ENCODE measurements at regions not wholly inside any gene's neighbourhood (a gene's known extent, or its start where the extent isn't known, plus 50 kb on each side); places are given as distances from the start of the nearest gene placed in this dataset.

DNA sequence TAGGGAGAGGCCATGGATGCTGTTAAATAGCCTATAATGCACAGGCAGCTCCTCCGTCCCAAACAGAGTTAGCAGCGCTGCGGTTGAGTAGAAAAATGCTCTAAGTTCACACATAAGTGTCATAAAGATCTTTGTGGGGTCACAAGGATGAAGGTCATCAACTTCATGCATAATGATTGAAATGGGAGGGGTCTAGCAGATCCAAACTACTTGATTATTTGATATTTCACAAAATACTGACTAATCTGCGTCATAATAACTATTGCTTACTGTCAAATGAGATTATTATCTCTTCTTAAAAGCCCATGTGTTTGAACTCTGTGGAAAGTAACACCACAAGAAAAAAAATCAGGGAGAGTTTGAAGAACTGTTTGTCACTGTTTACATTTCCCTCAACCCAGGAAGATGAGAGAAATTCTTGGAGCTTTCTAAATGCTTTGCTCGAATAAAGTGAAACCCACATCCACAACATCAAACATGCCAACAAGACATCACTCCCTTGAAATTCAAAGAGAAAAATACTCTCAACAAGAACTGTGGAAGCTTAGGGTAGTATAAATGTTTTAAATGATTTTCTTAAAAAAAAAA lies 50.5 kb upstream of the CREB1 start:
- no peak for TF ChIP-seq CTCF (IDR thresholded peaks at IDR 0.05; ENCODE audit: poor library complexity, severe bottlenecking)
- TF ChIP-seq POLR2AphosphoS5 (IDR thresholded peaks at IDR 0.05) = no peak
- no peak for TF ChIP-seq SMC3 (conservative IDR thresholded peaks at IDR 0.05; ENCODE audit: poor library complexity)
- no peak for TF ChIP-seq EP300 (conservative IDR thresholded peaks at IDR 0.05; ENCODE audit: poor library complexity, severe bottlenecking)
- no peak for TF ChIP-seq MXI1 (conservative IDR thresholded peaks at IDR 0.05; ENCODE audit: poor library complexity, severe bottlenecking)
- TF ChIP-seq EZH2 (IDR thresholded peaks at IDR 0.05; ENCODE audit: borderline replicate concordance, insufficient read depth, low read length, poor library complexity, severe bottlenecking) = no peak
- TF ChIP-seq, protein P1, sequence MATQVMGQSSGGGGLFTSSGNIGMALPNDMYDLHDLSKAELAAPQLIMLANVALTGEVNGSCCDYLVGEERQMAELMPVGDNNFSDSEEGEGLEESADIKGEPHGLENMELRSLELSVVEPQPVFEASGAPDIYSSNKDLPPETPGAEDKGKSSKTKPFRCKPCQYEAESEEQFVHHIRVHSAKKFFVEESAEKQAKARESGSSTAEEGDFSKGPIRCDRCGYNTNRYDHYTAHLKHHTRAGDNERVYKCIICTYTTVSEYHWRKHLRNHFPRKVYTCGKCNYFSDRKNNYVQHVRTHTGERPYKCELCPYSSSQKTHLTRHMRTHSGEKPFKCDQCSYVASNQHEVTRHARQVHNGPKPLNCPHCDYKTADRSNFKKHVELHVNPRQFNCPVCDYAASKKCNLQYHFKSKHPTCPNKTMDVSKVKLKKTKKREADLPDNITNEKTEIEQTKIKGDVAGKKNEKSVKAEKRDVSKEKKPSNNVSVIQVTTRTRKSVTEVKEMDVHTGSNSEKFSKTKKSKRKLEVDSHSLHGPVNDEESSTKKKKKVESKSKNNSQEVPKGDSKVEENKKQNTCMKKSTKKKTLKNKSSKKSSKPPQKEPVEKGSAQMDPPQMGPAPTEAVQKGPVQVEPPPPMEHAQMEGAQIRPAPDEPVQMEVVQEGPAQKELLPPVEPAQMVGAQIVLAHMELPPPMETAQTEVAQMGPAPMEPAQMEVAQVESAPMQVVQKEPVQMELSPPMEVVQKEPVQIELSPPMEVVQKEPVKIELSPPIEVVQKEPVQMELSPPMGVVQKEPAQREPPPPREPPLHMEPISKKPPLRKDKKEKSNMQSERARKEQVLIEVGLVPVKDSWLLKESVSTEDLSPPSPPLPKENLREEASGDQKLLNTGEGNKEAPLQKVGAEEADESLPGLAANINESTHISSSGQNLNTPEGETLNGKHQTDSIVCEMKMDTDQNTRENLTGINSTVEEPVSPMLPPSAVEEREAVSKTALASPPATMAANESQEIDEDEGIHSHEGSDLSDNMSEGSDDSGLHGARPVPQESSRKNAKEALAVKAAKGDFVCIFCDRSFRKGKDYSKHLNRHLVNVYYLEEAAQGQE (IDR thresholded peaks at IDR 0.05; ENCODE audit: borderline replicate concordance) = no peak
- no peak for TF ChIP-seq RAD21 (conservative IDR thresholded peaks at IDR 0.05)
- TF ChIP-seq TAF1 (IDR thresholded peaks at IDR 0.05; ENCODE audit: low read depth) = no peak
